Esophagus (tissue), 2 donors: ENCODE measurements at regions not wholly inside any gene's neighbourhood (a gene's known extent, or its start where the extent isn't known, plus 50 kb on each side); places are given as distances from the start of the nearest gene placed in this dataset.
"Not testable (repeated sequence)": the region's sequence is repeated elsewhere in the genome, so short reads cannot be mapped to it uniquely, and the experiment has no call there.

ENCODE experiments used
- H3K27ac ChIP-seq, 2 donors: one replicate each; pipeline ENCODE4 v1.5.1; 2013; ENCODE audit warnings: low read depth in 2 of 2, mild to moderate bottlenecking in 2 of 2, inconsistent platforms in 1 of 2, low read length in 1 of 2, moderate library complexity in 1 of 2
- H3K27me3 ChIP-seq, 2 donors: one replicate each; pipeline ENCODE4 v1.6.1; 2013; ENCODE audit warnings: low read length in 2 of 2, control low read depth in 1 of 2, mild to moderate bottlenecking in 1 of 2; ENCODE audit not compliant: insufficient read depth in 2 of 2, control insufficient read depth in 1 of 2
- H3K36me3 ChIP-seq, 2 donors: one replicate each; pipeline ENCODE4 v1.6.1; 2013; ENCODE audit warnings: low read length in 1 of 2; ENCODE audit not compliant: control insufficient read depth in 2 of 2, insufficient read depth in 2 of 2
- H3K4me1 ChIP-seq, 2 donors: one replicate each; pipeline ENCODE4 v1.6.1; 2013; ENCODE audit warnings: low read length in 1 of 2; ENCODE audit not compliant: control insufficient read depth in 2 of 2, insufficient read depth in 2 of 2
- H3K4me3 ChIP-seq, 2 donors: one replicate each; pipeline ENCODE4 v1.5.1; 2013; ENCODE audit warnings: low read length in 2 of 2, mild to moderate bottlenecking in 2 of 2, low read depth in 1 of 2, moderate library complexity in 1 of 2
- H3K9me3 ChIP-seq, 2 donors: one replicate each; pipeline ENCODE4 v1.6.1; 2013; ENCODE audit warnings: mild to moderate bottlenecking in 2 of 2, low read depth in 1 of 2, low read length in 1 of 2, moderate library complexity in 1 of 2; ENCODE audit not compliant: control insufficient read depth in 2 of 2, insufficient read depth in 1 of 2
- WGBS, 2 donors: extraction: QIAGEN DNeasy Blood & Tissue Kit; methylation state at CpG; one replicate each; pipeline ENCODE4 v1.1.7; 2013; 5-methylcytosine and 5-hydroxymethylcytosine counted together
- donor health status: healthy with polysubstance abuse.
- donor health status: Bipolar disorder and iron deficiency.

- Histone ChIP-seq H3K27me3 (no peaks in the 10 kb centered on the region), H3K4me1 (no peaks in the 10 kb centered on the region), H3K4me3 (no peak overlapping the region), H3K27ac (no peak overlapping the region), H3K36me3 (no peaks in the 10 kb centered on the region), H3K9me3 (no peaks in the 10 kb centered on the region)
- WGBS, 2 donors, result 59 to 63% methylated on average over 14 of the region's 14 CpGs
Observed at GRCh38 chr10:131831561-131831960, 69.2 kb upstream of the PPP2R2D start.

- WGBS, 2 donors, result 84% methylated on average over 17 of the region's 17 CpGs
- Histone ChIP-seq H3K4me1 (no peaks in the 10 kb centered on the region), H3K9me3 (no peaks in the 10 kb centered on the region), H3K4me3 (no peak overlapping the region), H3K27ac (no peak overlapping the region), H3K36me3 (no peaks in the 10 kb centered on the region), H3K27me3 (no peaks in the 10 kb centered on the region)
Observed at GRCh38 chr10:131832056-131832685, 68.6 kb upstream of the PPP2R2D start.

GRCh38 chr10:131833013-131833412, 67.8 kb upstream of the PPP2R2D start:
- no peak overlapping the region for H3K27ac ChIP-seq
- no peaks in the 10 kb centered on the region for H3K27me3 ChIP-seq
- no peaks in the 10 kb centered on the region for H3K4me1 ChIP-seq
- 83 to 89% methylated on average over 5 of the region's 5 CpGs for WGBS, 2 donors
- no peak overlapping the region for H3K4me3 ChIP-seq
- H3K9me3 ChIP-seq, result no peaks in the 10 kb centered on the region
- no peaks in the 10 kb centered on the region for H3K36me3 ChIP-seq

- no peak overlapping the region for H3K27ac ChIP-seq
- no peaks in the 10 kb centered on the region for H3K36me3 ChIP-seq
- H3K4me3 ChIP-seq, result no peak overlapping the region
- H3K4me1 ChIP-seq, result no peaks in the 10 kb centered on the region
- H3K9me3 ChIP-seq, result no peaks in the 10 kb centered on the region
- WGBS, 2 donors, result 89% methylated on average over 14 of the region's 14 CpGs
- H3K27me3 ChIP-seq, result no peaks in the 10 kb centered on the region
Observed at GRCh38 chr10:131833446-131834080, 67.2 kb upstream of the PPP2R2D start.

- H3K36me3 ChIP-seq, result no peaks in the 10 kb centered on the region
- H3K4me1 ChIP-seq, result no peaks in the 10 kb centered on the region
- no peaks in the 10 kb centered on the region for H3K27me3 ChIP-seq
- H3K4me3 ChIP-seq, result no peak overlapping the region
- H3K27ac ChIP-seq, result no peak overlapping the region
- 85 to 91% methylated on average over 8 of the region's 8 CpGs for WGBS, 2 donors
- no peaks in the 10 kb centered on the region for H3K9me3 ChIP-seq
Observed at GRCh38 chr10:131834152-131834810, 66.5 kb upstream of the PPP2R2D start.

GRCh38 chr10:131838966-131839742, 61.7 kb upstream of the PPP2R2D start:
- WGBS, 2 donors, result 74 to 75% methylated on average over 16 of the region's 16 CpGs
- Histone ChIP-seq H3K27me3 (no peaks in the 10 kb centered on the region), H3K4me3 (no peak overlapping the region), H3K27ac (no peak overlapping the region), H3K4me1 (no peaks in the 10 kb centered on the region), H3K9me3 (no peaks in the 10 kb centered on the region), H3K36me3 (no peaks in the 10 kb centered on the region)

GRCh38 chr10:131839880-131840787, 60.7 kb upstream of the PPP2R2D start:
- not testable (repeated sequence) for H3K9me3 ChIP-seq, H3K27ac ChIP-seq, H3K4me1 ChIP-seq, H3K27me3 ChIP-seq, H3K4me3 ChIP-seq, H3K36me3 ChIP-seq
- WGBS, 2 donors, result 84 to 87% methylated on average over 15 of the region's 15 CpGs

GRCh38 chr10:131840788-131841118, 60.1 kb upstream of the PPP2R2D start:
- no peaks in the 10 kb centered on the region for H3K27me3 ChIP-seq
- H3K27ac ChIP-seq, result no peak overlapping the region
- H3K9me3 ChIP-seq, result no peaks in the 10 kb centered on the region
- H3K36me3 ChIP-seq, result no peaks in the 10 kb centered on the region
- 96 to 98% methylated on average over 3 of the region's 3 CpGs for WGBS, 2 donors
- no peaks in the 10 kb centered on the region for H3K4me1 ChIP-seq
- H3K4me3 ChIP-seq, result no peak overlapping the region

GRCh38 chr10:131841131-131841660, 59.6 kb upstream of the PPP2R2D start:
- H3K27ac ChIP-seq, result no peak overlapping the region
- no peaks in the 10 kb centered on the region for H3K27me3 ChIP-seq
- no peaks in the 10 kb centered on the region for H3K9me3 ChIP-seq
- WGBS, 2 donors, result 56 to 64% methylated on average over 19 of the region's 19 CpGs
- no peak overlapping the region for H3K4me3 ChIP-seq
- H3K4me1 ChIP-seq, result no peaks in the 10 kb centered on the region
- no peaks in the 10 kb centered on the region for H3K36me3 ChIP-seq
